K562 (cell line): ENCODE measurements at regions not wholly inside any gene's neighbourhood (a gene's known extent, or its start where the extent isn't known, plus 50 kb on each side); places are given as distances from the start of the nearest gene placed in this dataset.

Source experiments
- ATF1 ChIP-seq, 2 experiments: fragments of 450-650 bp in 1 of 2; IDR thresholded peaks; 2 replicates each; pipeline ENCODE4 v1.6.1; 2016; ENCODE audit warnings: missing compliant biosample characterization in 1 of 2, missing genetic modification characterization in 1 of 2
- BRD9 ChIP-seq: fragments of 450-650 bp; IDR thresholded peaks from 2 replicates; pipeline ENCODE4 v1.6.1; 2018; ENCODE audit warnings: low read depth; ENCODE audit not compliant: partially characterized antibody
- CBX2 ChIP-seq: fragments of 200-600 bp; sonication (generic); IDR thresholded peaks from one replicate; pipeline ENCODE4 v1.6.1; 2012; ENCODE audit warnings: mild to moderate bottlenecking, low read length, inconsistent platforms; ENCODE audit not compliant: insufficient read depth, poor library complexity, severe bottlenecking
- GATA2 ChIP-seq: sonication (generic); formaldehyde crosslinking; IDR thresholded peaks from 2 replicates; pipeline ENCODE4 v1.4.0; 2020; ENCODE audit warnings: mild to moderate bottlenecking, missing genetic modification reagents
- MAFK ChIP-seq: IDR thresholded peaks from 2 replicates; pipeline ENCODE4 v1.6.1; 2011; ENCODE audit warnings: low read length, improper control_type of control experiment
- MXI1 ChIP-seq: IDR thresholded peaks from 2 replicates; pipeline ENCODE4 v1.6.1; 2011; ENCODE audit warnings: low read depth, mild to moderate bottlenecking, improper control_type of control experiment, low read length
- POLR2AphosphoS5 ChIP-seq: IDR thresholded peaks from 2 replicates; pipeline ENCODE4 v1.6.1; 2011; ENCODE audit warnings: mild to moderate bottlenecking, low read depth, low read length, moderate library complexity; ENCODE audit not compliant: control insufficient read depth, insufficient read depth
- TCF7 ChIP-seq: sonication (generic); IDR thresholded peaks from 2 replicates; pipeline ENCODE4 v1.6.1; 2016; ENCODE audit warnings: antibody characterized with exemption, borderline replicate concordance
- TCF7L2 ChIP-seq: fragments of 150-350 bp; IDR thresholded peaks from 2 replicates; pipeline ENCODE4 v1.6.1; 2016; ENCODE audit warnings: low read depth, mild to moderate bottlenecking, low read length, moderate library complexity
- ZNF79 ChIP-seq: fragments of 250-450 bp; sonication (Bioruptor Pico); IDR thresholded peaks from 2 replicates; pipeline ENCODE4 v1.4.0; 2020; ENCODE audit warnings: low read depth, mild to moderate bottlenecking, moderate library complexity
- TF ChIP-seq, protein P1 (sequence below), 3 experiments: IDR thresholded peaks in 2 of 3; conservative IDR thresholded peaks in 1 of 3; 2 replicates each; pipeline ENCODE4 v1.5.1; 2011 to 2012; ENCODE audit warnings: low read length in 3 of 3, mild to moderate bottlenecking in 3 of 3, control low read depth in 2 of 3, improper control_type of control experiment in 1 of 3, inconsistent platforms in 1 of 3, low read depth in 1 of 3, mixed read lengths in 1 of 3, moderate library complexity in 1 of 3; ENCODE audit not compliant: insufficient read depth in 2 of 3
- TF ChIP-seq, protein P2 (sequence below): fragments of 250-450 bp; sonication (Bioruptor Pico); IDR thresholded peaks from 2 replicates; pipeline ENCODE4 v1.4.0; 2020; ENCODE audit warnings: borderline replicate concordance
- TF ChIP-seq, protein P3 (sequence below), 2 experiments: fragments of 450-650 bp; formaldehyde crosslinking in 1 of 2; IDR thresholded peaks; 2 replicates each; pipeline versions ENCODE4 v1.4.0 to v1.6.1; 2014 to 2020; ENCODE audit warnings: mild to moderate bottlenecking in 2 of 2, borderline replicate concordance in 1 of 2, low read depth in 1 of 2
- TF ChIP-seq, protein P4 (sequence below): fragments of 250-450 bp; sonication (Bioruptor Pico); IDR thresholded peaks from 2 replicates; pipeline ENCODE4 v1.4.0; 2020

DNA sequence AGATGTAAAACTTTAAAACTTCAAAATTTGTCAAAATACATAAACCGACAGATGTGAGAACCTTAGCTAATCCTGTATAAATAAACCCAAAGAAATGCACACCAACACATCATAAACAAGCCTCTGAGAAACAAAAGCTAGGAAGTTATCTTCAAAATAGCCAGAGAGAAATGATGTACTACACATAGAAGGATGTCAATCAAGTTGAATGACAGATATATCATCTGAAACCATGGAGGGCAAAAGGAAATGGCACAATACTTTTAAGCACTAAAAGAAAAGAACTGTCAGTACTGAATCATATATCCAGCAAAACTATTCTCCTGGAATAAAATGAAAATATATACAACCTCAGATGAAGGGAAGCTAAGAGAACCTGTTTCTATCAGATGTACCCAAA, 595.1 kb upstream of the PTGER4 start:
- TF ChIP-seq, protein P1, sequence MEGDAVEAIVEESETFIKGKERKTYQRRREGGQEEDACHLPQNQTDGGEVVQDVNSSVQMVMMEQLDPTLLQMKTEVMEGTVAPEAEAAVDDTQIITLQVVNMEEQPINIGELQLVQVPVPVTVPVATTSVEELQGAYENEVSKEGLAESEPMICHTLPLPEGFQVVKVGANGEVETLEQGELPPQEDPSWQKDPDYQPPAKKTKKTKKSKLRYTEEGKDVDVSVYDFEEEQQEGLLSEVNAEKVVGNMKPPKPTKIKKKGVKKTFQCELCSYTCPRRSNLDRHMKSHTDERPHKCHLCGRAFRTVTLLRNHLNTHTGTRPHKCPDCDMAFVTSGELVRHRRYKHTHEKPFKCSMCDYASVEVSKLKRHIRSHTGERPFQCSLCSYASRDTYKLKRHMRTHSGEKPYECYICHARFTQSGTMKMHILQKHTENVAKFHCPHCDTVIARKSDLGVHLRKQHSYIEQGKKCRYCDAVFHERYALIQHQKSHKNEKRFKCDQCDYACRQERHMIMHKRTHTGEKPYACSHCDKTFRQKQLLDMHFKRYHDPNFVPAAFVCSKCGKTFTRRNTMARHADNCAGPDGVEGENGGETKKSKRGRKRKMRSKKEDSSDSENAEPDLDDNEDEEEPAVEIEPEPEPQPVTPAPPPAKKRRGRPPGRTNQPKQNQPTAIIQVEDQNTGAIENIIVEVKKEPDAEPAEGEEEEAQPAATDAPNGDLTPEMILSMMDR (IDR thresholded peaks at IDR 0.05 in 2 of 3, conservative IDR thresholded peaks at IDR 0.05 in 1 of 3; ENCODE audit: insufficient read depth in 2 of 3, low read depth in 1 of 3, low read length in 3 of 3) = no peak
- TF ChIP-seq CBX2 (no peak), GATA2 (CRISPR knock-in tag) (no peak), MXI1 (no peak), BRD9 (no peak), MAFK (no peak), TCF7 (no peak), TCF7L2 (no peak), ATF1 (CRISPR knock-in tag; IDR thresholded peaks at IDR 0.05) (no peak), ATF1 (tag; IDR thresholded peaks at IDR 0.05) (no peak), ZNF79 (CRISPR knock-in tag) (no peak), POLR2AphosphoS5 (no peak)
- TF ChIP-seq, protein P2, sequence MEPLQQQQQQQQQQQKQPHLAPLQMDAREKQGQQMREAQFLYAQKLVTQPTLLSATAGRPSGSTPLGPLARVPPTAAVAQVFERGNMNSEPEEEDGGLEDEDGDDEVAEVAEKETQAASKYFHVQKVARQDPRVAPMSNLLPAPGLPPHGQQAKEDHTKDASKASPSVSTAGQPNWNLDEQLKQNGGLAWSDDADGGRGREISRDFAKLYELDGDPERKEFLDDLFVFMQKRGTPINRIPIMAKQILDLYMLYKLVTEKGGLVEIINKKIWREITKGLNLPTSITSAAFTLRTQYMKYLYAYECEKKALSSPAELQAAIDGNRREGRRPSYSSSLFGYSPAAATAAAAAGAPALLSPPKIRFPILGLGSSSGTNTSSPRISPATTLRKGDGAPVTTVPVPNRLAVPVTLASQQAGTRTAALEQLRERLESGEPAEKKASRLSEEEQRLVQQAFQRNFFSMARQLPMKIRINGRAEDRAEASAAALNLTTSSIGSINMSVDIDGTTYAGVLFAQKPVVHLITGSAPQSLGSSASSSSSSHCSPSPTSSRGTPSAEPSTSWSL = no peak
- TF ChIP-seq, protein P3, sequence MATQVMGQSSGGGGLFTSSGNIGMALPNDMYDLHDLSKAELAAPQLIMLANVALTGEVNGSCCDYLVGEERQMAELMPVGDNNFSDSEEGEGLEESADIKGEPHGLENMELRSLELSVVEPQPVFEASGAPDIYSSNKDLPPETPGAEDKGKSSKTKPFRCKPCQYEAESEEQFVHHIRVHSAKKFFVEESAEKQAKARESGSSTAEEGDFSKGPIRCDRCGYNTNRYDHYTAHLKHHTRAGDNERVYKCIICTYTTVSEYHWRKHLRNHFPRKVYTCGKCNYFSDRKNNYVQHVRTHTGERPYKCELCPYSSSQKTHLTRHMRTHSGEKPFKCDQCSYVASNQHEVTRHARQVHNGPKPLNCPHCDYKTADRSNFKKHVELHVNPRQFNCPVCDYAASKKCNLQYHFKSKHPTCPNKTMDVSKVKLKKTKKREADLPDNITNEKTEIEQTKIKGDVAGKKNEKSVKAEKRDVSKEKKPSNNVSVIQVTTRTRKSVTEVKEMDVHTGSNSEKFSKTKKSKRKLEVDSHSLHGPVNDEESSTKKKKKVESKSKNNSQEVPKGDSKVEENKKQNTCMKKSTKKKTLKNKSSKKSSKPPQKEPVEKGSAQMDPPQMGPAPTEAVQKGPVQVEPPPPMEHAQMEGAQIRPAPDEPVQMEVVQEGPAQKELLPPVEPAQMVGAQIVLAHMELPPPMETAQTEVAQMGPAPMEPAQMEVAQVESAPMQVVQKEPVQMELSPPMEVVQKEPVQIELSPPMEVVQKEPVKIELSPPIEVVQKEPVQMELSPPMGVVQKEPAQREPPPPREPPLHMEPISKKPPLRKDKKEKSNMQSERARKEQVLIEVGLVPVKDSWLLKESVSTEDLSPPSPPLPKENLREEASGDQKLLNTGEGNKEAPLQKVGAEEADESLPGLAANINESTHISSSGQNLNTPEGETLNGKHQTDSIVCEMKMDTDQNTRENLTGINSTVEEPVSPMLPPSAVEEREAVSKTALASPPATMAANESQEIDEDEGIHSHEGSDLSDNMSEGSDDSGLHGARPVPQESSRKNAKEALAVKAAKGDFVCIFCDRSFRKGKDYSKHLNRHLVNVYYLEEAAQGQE (IDR thresholded peaks at IDR 0.05; ENCODE audit: borderline replicate concordance) = no peak
- TF ChIP-seq, protein P3 (CRISPR knock-in tag; IDR thresholded peaks at IDR 0.05; ENCODE audit: low read depth) = no peak
- TF ChIP-seq, protein P4, sequence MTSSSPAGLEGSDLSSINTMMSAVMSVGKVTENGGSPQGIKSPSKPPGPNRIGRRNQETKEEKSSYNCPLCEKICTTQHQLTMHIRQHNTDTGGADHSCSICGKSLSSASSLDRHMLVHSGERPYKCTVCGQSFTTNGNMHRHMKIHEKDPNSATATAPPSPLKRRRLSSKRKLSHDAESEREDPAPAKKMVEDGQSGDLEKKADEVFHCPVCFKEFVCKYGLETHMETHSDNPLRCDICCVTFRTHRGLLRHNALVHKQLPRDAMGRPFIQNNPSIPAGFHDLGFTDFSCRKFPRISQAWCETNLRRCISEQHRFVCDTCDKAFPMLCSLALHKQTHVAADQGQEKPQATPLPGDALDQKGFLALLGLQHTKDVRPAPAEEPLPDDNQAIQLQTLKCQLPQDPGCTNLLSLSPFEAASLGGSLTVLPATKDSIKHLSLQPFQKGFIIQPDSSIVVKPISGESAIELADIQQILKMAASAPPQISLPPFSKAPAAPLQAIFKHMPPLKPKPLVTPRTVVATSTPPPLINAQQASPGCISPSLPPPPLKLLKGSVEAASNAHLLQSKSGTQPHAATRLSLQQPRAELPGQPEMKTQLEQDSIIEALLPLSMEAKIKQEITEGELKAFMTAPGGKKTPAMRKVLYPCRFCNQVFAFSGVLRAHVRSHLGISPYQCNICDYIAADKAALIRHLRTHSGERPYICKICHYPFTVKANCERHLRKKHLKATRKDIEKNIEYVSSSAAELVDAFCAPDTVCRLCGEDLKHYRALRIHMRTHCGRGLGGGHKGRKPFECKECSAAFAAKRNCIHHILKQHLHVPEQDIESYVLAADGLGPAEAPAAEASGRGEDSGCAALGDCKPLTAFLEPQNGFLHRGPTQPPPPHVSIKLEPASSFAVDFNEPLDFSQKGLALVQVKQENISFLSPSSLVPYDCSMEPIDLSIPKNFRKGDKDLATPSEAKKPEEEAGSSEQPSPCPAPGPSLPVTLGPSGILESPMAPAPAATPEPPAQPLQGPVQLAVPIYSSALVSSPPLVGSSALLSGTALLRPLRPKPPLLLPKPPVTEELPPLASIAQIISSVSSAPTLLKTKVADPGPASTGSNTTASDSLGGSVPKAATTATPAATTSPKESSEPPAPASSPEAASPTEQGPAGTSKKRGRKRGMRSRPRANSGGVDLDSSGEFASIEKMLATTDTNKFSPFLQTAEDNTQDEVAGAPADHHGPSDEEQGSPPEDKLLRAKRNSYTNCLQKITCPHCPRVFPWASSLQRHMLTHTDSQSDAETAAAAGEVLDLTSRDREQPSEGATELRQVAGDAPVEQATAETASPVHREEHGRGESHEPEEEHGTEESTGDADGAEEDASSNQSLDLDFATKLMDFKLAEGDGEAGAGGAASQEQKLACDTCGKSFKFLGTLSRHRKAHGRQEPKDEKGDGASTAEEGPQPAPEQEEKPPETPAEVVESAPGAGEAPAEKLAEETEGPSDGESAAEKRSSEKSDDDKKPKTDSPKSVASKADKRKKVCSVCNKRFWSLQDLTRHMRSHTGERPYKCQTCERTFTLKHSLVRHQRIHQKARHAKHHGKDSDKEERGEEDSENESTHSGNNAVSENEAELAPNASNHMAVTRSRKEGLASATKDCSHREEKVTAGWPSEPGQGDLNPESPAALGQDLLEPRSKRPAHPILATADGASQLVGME (CRISPR knock-in tag) = no peak
